Duodenal mucosa (tissue), 2 donors: ENCODE measurements at regions not wholly inside any gene's neighbourhood (a gene's known extent, or its start where the extent isn't known, plus 50 kb on each side); places are given as distances from the start of the nearest gene placed in this dataset.

Experiments
- H3K27ac ChIP-seq: one replicate; pipeline ENCODE4 v1.7.0; 2013; ENCODE audit warnings: low read depth, low read length
- H3K27me3 ChIP-seq, 2 donors: one replicate each; pipeline ENCODE4 v1.7.0; 2013; ENCODE audit warnings: low read length in 2 of 2, control low read depth in 1 of 2; ENCODE audit not compliant: insufficient read depth in 2 of 2, control insufficient read depth in 1 of 2
- H3K36me3 ChIP-seq, 2 donors: one replicate each; pipeline ENCODE4 v1.7.0; 2013; ENCODE audit warnings: low read length in 2 of 2, control low read depth in 1 of 2; ENCODE audit not compliant: insufficient read depth in 2 of 2, control insufficient read depth in 1 of 2
- H3K4me1 ChIP-seq, 2 donors: one replicate each; pipeline ENCODE4 v1.7.0; 2013; ENCODE audit warnings: low read length in 2 of 2, control low read depth in 1 of 2; ENCODE audit not compliant: insufficient read depth in 2 of 2, control insufficient read depth in 1 of 2
- H3K4me3 ChIP-seq, 2 donors: one replicate each; pipeline ENCODE4 v1.7.0; 2013; ENCODE audit warnings: low read length in 2 of 2, low read depth in 1 of 2
- H3K9ac ChIP-seq, 2 donors: one replicate each; pipeline ENCODE4 v1.7.0; 2013; ENCODE audit warnings: low read length in 2 of 2, low read depth in 1 of 2
- H3K9me3 ChIP-seq, 2 donors: one replicate each; pipeline ENCODE4 v1.7.0; 2013; ENCODE audit warnings: low read length in 2 of 2, control low read depth in 1 of 2; ENCODE audit not compliant: control insufficient read depth in 1 of 2

DNA sequence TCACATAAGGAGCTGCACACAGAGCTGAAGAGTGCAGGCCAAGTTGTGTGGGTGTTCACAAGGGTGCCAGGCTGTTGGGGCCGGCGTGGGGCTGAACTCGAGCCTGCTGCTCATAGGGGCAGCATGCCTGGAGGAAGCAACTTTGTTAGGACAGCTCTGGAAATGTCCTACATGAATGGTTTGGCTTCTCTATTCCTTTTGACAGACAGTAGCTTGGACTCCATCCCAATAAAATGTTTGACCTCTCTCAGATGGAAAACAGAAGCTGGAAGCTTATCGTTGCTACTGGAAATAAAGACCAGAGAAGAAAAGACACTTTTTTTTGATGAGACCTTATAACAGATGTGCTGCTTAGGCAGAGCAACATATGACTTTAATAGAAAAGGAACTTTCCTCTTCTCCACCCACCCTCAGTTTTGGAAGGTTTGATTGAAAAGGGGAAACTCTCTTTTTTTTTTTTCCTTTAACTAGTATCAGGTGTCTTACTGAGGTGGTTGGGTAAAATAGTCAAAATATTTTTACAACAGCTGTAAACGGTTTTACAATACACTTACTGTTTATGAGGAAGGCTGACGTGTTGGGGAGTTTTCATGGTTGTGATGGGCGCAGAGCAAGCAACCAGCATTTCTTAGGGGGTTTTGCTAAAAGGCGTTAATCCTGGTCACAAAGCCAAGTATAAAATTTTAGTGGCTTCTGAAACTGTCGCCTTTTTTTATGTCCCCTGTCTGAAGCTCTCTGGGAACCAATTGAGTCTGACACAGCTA, 80.7 kb upstream of the EEF1E1 start:
- Histone ChIP-seq H3K9me3 (no peaks in the 10 kb centered on the region), H3K4me3 (no peak overlapping the region), H3K36me3 (no peaks in the 10 kb centered on the region), H3K27me3 (no peaks in the 10 kb centered on the region), H3K9ac (no peak overlapping the region), H3K4me1 (no peaks in the 10 kb centered on the region), H3K27ac (no peak overlapping the region)

DNA sequence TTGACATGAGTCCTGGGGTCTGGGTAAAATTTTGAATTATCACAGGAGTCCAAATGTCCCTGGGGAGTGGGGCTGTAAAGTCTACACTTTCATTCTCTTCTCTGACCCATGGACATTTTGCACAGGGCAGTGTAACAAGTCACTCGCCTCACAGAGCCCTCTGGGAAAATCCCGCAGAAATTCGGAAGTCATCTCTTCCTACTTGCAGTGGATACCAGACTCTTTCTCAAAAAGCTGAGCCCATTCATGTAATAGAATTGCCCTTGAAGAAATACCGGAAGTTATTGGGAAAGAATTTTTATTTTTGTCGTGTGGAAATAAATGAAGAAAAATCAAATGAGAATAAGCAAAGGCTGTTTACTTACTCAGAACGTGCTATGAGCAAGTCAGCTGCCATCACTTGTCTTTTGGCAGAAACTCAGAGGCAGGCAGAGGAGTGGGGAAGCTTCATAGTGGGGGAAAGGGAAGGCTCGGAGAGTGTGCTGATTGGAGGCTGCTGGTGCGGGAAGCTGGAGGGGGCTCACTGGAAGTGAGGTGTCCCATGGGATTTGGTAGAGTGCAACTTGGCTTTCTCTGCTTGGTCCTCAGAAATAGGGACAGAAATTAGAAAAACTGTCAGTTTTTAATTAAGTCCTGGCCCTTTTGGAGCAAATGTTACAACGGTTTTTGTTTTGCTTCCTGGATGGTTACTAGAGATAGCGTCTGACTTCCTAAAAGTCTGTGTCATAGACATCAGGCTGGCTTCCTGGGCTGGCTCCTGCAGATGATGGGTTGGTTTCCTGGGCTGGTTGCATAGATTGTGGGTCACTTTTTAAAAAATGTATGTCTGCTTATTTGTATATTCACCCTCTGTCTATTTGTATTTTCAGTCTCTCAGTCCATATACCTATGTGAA, 79.8 kb upstream of the EEF1E1 start:
- Histone ChIP-seq H3K27ac (no peak overlapping the region), H3K4me1 (no peaks in the 10 kb centered on the region), H3K36me3 (no peaks in the 10 kb centered on the region), H3K4me3 (no peak overlapping the region), H3K9me3 (no peaks in the 10 kb centered on the region), H3K27me3 (no peaks in the 10 kb centered on the region), H3K9ac (no peak overlapping the region)

DNA sequence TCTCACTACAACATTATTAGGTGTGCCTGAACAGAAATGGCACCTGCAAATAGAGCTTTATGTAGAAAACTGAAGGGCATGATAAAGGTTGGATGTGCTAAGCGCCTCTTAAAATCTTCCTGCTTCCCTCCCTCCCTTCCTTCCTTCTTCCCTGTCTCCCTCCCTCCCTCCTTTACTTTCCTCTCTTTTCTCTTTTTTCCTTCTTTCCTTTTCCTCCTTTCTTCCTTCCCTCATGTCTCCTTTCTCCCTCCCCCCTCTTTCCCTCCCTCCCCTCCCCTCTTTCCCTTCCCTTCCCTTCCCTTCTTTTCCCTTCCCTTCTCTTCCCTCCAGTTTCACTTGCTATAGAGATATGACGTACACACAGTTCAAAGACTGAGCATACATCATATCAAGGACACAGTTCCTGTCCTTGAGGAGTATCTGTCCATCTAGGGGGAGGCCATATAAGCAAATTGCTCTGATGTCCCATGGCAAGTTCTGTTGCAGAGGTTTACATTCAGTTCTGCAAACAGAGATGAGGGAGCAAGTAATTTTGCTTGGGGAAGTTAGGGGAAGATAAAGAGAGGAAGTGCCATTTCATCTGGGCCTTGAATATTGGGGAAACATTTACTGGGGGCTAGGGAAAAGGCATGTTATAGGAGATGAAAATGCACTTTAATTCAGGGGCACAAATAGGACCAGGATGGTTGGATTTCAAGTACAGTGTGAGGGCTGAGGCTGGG, 79.0 kb upstream of the EEF1E1 start:
- Histone ChIP-seq H3K27ac (no peak overlapping the region), H3K4me3 (no peak overlapping the region), H3K27me3 (no peaks in the 10 kb centered on the region), H3K4me1 (no peaks in the 10 kb centered on the region), H3K9me3 (no peaks in the 10 kb centered on the region), H3K9ac (no peak overlapping the region), H3K36me3 (no peaks in the 10 kb centered on the region)

DNA sequence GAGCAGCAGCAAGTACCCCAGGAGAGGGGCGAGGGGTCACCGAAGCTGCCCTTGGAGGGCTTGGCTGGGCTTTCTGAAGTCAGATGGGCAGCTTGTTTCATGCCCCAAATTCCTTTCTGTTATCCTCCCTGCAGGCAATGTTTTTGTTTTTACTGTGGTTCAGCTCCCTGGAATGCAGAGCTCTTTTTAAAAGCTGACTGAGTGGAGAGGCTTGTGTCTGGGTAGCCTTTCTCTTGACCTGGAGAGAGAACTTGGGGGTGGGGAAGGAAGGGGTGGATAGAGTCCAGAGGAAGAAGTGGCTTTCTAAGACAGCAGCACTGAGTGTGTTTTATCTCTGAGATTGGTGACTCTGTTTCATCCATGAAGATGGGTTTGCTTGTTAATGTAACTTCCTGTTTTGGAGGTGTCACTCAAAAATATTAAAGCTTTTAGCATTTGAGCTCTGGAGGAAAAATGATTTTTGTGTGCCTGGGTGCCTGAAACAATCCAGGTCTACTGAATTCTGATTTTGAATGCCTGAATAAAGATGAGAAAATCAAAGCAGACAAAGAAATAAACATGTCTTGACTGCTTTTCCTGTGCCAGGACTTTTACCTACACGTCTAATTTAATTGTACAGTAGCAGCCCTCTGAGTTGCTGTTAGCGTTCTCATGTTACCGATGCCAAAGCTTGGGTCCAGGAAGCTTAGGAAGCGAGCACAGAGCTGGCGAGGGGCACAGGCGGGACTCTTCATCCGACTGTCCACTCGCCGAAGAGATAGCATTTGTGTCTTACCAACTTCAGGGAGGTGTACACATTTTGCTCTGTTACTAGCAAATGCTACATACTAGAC, 78.2 kb upstream of the EEF1E1 start:
- Histone ChIP-seq H3K27me3 (no peaks in the 10 kb centered on the region), H3K4me3 (no peak overlapping the region), H3K27ac (no peak overlapping the region), H3K9me3 (no peaks in the 10 kb centered on the region), H3K4me1 (no peaks in the 10 kb centered on the region), H3K9ac (no peak overlapping the region), H3K36me3 (no peaks in the 10 kb centered on the region)

DNA sequence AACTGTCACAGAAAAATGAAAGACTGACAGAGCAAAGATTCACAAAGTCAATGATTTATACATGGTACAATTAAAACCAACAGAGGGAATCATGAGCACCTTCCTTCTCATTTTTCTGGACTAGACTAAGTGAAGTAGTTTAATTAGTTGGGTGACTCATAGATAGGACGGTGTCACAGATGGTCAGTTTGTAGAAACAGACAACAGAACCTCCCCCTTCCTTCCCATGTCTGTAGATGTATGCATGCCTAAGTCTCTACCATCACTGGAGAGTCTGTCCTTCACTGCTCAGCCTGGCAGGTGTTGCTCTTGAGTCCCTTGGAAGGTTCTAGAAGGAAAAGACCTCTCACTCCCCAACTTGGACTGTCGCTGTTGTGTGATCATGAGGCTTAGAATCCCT, 75.4 kb upstream of the EEF1E1 start:
- H3K9ac ChIP-seq = no peak overlapping the region
- no peaks in the 10 kb centered on the region for H3K36me3 ChIP-seq
- no peaks in the 10 kb centered on the region for H3K4me1 ChIP-seq
- no peaks in the 10 kb centered on the region for H3K27me3 ChIP-seq
- H3K9me3 ChIP-seq = no peaks in the 10 kb centered on the region
- H3K27ac ChIP-seq = no peak overlapping the region
- H3K4me3 ChIP-seq = no peak overlapping the region

DNA sequence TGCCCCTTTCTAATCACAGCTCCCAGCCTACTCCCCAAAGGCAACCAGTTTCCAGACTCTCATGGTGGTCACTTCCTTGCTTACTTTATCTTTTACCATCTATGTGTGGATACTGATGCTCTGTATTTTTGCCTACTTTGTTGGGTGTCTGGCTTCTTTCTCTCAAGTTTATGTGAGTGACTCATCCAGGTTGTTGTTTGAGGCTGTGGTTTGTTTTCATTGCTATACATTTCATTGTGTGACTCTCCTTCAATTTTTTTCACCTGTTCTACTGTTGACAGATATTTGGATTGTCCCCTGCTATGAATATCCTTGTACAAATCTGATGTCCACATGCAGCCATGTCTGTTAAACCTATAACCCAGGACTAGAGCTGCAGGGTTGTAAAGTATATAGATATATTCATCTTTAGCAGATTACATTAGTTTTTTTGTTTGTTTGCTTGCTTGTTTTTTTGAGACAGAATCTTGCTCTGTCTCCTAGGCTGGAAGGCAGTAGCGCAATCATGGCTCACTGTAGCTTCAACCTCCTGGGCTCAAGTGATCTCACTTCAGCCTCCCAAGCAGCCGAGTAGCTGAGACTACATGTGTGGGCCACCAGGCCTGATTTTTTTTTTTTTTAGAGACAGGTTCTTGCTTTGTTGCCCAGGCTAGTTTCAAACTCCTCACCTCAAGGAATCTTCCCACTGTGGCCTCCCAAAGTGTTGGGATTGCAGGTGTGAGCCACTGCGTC, 72.9 kb upstream of the EEF1E1 start:
- no peak overlapping the region for H3K9ac ChIP-seq
- H3K9me3 ChIP-seq = no peaks in the 10 kb centered on the region
- no peaks in the 10 kb centered on the region for H3K4me1 ChIP-seq
- H3K27me3 ChIP-seq = no peaks in the 10 kb centered on the region
- H3K36me3 ChIP-seq = no peaks in the 10 kb centered on the region
- H3K4me3 ChIP-seq = no peak overlapping the region
- H3K27ac ChIP-seq = no peak overlapping the region

DNA sequence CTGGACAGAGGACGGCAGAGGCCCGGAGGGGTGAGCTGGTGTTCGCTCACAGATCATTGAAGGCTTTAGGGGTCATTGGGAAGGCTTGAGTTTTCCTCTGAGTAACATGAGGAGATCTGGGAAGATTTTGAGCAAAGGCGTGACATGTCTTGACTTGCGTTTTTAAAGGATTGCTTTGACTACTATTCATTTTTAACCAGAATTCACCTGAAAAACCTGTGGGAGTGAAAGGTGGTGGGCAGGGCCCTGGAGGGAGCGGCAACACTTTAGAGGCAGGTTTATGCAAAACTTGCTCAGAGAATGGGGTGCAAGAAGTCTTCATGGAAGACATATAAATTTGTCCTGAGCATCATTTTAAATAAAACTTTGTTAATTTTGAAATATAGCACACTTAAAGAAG, 72.2 kb upstream of the EEF1E1 start:
- H3K27me3 ChIP-seq = no peaks in the 10 kb centered on the region
- no peaks in the 10 kb centered on the region for H3K36me3 ChIP-seq
- no peak overlapping the region for H3K27ac ChIP-seq
- no peak overlapping the region for H3K9ac ChIP-seq
- no peaks in the 10 kb centered on the region for H3K4me1 ChIP-seq
- H3K9me3 ChIP-seq = no peaks in the 10 kb centered on the region
- H3K4me3 ChIP-seq = no peak overlapping the region

DNA sequence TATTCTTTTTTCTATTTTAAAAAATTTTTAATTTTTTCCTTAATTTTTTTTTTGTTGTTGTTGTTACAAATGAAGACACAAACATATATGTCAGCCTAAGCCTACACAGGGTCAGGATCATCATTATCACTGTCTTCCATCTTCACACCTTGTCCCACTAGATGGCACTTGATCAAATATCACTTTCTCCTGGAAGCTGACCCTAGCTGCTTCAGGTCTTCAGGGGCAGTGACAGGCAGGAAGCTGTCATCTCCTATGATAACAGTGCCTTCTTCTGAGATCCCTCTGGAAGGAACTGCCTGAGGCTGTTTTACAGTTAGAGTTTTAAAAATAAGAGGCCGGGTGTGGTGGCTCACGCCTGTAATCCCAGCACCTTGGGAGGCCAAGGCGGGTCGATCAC, 70.2 kb upstream of the EEF1E1 start:
- H3K4me3 ChIP-seq = no peak overlapping the region
- H3K36me3 ChIP-seq = no peaks in the 10 kb centered on the region
- H3K9me3 ChIP-seq = no peaks in the 10 kb centered on the region
- H3K27me3 ChIP-seq = no peaks in the 10 kb centered on the region
- H3K27ac ChIP-seq = no peak overlapping the region
- no peaks in the 10 kb centered on the region for H3K4me1 ChIP-seq
- H3K9ac ChIP-seq = no peak overlapping the region

DNA sequence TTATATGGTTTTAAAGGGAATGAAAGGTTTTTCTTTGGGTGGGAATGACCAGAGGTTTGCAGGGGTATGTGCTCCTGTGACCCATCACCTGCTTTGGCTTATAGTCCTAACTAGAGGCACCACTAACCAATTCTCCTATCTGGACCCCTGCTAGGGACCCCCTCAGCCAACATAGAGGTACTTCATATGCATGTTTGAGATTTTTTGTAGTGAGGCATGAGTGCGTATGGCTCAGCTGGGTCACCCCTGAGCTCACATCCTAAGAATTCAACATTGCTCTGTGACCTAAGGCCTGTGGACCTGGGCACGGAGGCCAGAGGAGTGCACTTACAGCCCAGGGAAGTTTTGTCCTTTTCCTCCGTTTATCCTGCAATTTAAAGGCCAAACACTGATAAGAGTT, 68.4 kb upstream of the EEF1E1 start:
- no peak overlapping the region for H3K4me3 ChIP-seq
- no peak overlapping the region for H3K9ac ChIP-seq
- H3K27ac ChIP-seq = no peak overlapping the region
- no peaks in the 10 kb centered on the region for H3K36me3 ChIP-seq
- no peaks in the 10 kb centered on the region for H3K27me3 ChIP-seq
- no peaks in the 10 kb centered on the region for H3K9me3 ChIP-seq
- H3K4me1 ChIP-seq = no peaks in the 10 kb centered on the region
